GM18507 (cell line): ENCODE measurements at regions not wholly inside any gene's neighbourhood (a gene's known extent, or its start where the extent isn't known, plus 50 kb on each side); places are given as distances from the start of the nearest gene placed in this dataset.

ENCODE experiments used
- DNase-seq: peaks from one replicate; pipeline ENCODE4 v3.0.0; 2011; ENCODE audit warnings: low read depth; ENCODE audit not compliant: insufficient read length; ENCODE audit errors: extremely low spot score
- FAIRE-seq: peaks from 2 replicates; lab custom pipeline; 2011; peaks lifted over from hg19 to GRCh38; lab: Jason Lieb, UNC

GRCh38 chr12:89970722-89971121 is 262.1 kb upstream of the ATP2B1 start:
- FAIRE-seq (no peak), DNase-seq (no peak)

- FAIRE-seq (no peak), DNase-seq (no peak)
Observed at GRCh38 chr12:89969093-89969492, 260.5 kb upstream of the ATP2B1 start.

GRCh38 chr12:89968151-89968700 is 259.6 kb upstream of the ATP2B1 start:
- DNase-seq (no peak), FAIRE-seq (no peak)

DNA sequence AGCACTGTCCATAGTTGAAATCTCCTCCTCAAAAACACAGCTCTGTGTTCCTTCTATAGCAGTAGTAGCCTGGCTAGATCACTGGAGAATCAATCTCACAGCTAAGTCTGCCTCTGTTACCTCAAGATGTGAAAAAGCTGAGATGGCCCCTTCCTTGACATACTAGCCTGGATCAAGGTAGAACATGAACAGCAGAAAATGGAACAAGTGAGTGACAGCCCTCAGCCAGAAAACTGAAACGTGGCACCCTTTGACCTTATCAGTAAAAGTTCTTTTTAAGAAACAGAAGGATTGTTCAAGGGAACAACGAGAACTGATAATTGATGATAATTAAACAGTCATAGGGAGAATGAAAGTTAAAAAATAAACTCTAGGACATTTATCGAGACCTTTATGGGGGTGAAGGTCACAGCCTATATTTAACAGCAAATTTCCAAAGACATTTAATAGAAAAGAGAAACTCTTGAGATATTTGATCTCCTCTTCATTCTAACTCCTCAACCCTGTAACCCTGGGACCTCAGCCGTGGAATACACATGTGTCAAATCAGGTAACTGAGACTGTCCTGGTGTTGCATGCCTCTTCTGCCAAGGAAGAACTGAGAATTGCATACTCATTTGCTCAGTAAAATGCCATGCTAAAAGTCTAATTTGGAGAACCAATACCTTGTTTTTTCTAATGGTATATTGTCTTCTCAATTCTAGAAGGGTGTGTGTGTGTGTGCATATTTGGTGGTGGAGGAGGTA is 258.0 kb upstream of the ATP2B1 start:
- DNase-seq (no peak), FAIRE-seq (no peak)

GRCh38 chr12:89965993-89966392 is 257.4 kb upstream of the ATP2B1 start:
- FAIRE-seq (no peak), DNase-seq (no peak)

DNA sequence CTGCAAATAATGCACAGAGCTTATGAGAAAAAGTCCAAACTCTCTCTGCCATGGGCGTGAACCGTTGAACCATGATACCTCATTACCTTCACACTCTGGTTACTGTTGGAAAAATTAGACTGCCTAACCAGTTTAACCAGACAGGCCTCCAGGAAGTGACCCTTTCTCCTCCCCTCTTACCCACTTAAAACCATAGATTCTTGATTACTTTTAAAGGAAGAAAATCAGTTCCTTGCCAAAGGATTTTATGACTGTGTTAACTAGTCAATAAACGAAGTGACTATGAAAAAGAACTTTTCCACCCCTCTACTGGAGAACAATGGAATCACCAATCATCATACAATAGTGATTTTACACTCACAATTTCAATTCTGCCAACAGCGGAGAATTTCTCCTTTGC is 254.0 kb upstream of the ATP2B1 start:
- DNase-seq = no peak
- FAIRE-seq = peak; percentile 26

- FAIRE-seq (no peak), DNase-seq (no peak)
Observed at GRCh38 chr12:89960607-89961394, 252.2 kb upstream of the ATP2B1 start.

DNA sequence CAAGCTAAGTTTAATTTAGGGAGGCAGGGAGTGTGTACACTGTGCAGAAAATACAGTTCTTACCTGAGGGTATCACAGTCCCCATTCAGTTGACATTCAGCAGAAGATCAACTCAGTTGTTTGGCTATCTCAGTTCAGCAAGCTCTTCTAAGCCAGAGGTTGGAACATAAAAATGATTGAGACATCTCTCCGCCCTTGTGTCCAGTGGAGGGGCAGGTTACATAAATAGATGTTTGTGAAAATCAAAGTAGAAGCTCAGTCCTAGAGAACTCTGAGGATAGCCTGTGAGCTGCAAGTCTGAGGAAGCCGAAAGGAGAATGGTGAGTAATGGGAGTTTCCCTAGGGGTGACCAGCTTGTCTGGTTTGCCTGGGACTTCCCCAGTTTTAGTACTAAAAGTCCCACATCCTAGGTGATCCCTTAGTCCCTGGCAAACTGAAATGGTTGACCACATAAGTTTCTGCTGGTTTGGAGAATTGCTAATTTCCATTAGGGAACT is 251.4 kb upstream of the ATP2B1 start:
- FAIRE-seq = peak; percentile 95
- DNase-seq = no peak

DNA sequence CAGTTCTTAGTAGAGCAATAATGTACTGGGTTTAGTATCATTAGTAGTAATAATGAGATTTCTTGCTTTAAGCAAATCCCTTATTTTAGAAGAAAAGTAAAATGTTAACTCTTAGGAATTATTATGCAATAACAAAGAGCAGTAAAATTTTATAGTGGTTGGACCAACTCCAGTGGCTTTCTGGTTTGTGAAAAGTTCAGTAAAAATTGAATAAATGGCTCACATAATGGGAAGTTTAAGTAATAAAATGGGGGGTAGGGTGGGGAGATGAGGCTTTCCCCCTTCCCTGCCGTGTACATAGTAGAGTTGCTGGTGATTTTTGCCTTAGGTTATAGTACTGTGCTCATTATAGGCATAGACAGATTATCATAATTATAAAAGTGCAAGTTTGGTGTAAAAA is 250.5 kb upstream of the ATP2B1 start:
- FAIRE-seq (no peak), DNase-seq (no peak)

DNA sequence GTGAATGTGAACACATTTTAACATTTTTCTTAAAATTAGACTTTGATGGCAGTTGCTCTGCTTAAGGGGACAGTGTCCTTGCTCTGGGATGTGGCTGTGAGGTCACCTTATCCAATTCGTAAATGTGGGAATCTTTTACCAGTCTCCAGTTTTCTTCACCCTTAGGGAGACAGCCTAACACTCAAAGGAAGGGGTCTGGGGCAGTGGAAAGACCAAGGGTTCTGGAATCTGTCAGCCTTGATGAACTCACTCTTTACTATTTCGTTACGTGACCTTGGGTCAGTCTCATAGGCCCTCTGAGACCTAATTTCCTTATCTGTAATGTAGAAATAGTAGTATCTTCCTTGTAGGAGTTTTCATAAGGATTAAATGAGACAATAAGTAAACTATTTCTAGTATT is 245.6 kb upstream of the ATP2B1 start:
- FAIRE-seq = no peak

DNA sequence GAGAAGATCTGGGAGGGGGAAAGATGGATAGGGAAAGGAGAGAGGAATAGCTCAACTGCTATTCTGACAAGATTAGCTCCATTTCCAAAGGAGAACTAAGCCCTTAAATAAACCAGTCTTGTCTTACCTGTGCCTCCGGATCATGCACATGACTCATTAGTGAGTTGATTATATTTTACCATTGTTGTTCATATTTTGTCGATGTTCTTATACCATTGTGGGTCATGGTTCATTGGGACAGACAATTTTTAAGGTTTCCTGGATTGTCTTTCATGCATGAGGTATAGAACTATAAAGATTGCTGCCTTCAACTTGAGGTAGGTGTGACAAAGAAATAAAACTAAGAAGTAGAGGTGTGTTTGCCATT is 243.0 kb upstream of the ATP2B1 start:
- no peak for DNase-seq
- FAIRE-seq = no peak

More for the DNA sequence above, 245.6 kb upstream of the ATP2B1 start:
- DNase-seq = no peak

GRCh38 chr12:89951050-89951693 is 242.5 kb upstream of the ATP2B1 start:
- DNase-seq (no peak), FAIRE-seq (peak; percentile 55)

DNA sequence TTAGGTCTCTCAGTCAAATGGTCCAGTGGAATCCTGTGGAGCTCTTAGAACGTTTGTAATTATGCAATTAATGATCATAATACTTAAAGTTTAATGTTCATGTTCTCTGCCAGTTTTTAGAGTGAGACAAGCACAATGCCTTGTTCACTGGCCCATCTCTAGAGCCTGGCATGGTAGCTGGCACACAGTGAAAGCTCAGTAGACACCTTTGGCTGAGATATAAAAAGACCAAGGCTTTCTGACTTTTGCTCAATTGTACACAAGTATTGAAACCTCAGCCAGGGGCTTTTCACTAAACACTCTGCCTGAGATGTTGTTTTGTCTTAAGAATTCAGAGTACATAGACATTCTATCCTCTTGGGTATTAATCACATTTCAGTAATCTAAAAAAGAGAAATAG is 241.8 kb upstream of the ATP2B1 start:
- FAIRE-seq (peak; percentile 76), DNase-seq (no peak)

- DNase-seq = no peak
- peak; percentile 84 for FAIRE-seq
Observed at GRCh38 chr12:89949457-89950195, 241.0 kb upstream of the ATP2B1 start.

DNA sequence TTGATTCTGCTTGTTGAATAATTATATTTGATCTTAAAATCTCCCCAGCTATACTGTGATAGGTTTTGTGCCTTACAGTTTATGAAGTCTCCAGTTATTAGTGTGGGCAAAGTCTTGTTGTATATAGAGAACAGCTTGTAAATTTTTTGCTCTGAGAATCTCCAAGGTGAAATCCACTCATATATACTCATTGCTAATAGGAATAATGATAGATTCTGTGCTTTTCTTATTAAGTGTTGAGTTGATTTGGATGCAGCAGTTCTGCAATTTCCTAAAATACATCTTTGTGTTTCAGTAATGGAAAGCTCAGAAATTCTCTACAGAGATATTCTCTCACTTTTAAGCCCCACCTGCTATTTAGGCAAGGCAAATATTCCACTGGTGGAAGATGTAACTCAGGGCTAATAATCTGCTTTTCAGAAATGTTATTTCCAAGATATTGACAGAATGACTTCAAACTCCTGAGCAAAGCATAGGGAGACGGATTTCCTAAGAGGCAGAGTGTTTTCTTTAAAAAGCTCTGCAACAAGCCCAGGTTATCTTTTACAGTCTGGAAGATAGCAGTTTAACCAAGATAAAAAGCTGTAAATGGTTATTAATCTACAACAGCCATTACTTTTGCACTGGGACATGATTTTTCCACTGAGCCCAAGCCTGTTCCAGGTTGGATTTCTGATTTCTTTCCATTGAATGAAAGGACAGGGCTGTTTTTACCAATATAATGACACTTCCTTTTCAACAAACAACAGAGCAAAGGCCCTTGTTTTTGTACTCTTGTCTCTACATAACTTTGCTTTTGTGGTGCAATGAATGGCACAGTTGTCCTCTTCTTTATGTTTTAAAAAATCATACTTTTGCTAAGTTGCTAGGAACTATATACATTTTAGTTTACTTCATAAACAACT is 239.9 kb upstream of the ATP2B1 start:
- DNase-seq = no peak
- FAIRE-seq = peak; percentile 15

DNA sequence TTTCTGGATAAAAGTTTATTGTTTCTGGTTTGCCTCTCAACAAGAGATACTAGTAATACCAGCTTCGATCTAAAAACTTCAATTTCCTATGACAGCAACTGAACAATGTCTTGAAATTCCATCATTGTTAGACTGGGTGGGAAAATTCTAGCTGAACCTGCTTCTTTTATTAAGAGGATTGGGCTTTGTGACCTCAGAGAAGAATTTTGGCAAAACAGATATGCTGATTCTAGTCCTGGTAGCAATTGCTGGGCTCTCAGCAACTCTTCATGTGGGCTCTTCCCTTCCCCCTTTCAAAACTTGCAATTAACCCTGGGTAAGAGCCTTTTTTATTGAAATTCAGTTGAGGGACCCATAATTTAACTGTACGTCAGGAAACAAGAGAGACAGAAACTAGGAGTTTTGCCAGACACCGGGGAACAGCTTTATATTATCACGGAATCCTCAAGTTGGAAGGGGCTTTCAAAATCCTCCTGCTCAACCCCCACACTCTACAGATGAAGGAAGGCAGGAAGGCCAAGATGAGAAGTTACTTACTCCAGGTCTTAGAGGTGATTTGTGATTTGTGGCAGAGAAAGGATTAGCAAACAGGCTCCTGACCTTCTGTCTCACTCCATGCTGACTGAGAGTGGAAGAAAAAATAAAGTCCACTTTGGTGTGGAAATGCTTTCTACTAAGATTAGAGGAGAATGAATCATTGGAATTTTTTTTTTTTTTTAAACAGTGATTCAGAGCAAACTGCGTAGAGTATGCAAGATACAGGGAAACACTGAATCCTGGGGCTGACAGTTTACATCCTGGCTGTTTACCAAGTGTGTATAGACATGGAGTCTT is 239.0 kb upstream of the ATP2B1 start:
- DNase-seq (no peak), FAIRE-seq (no peak)

GRCh38 chr12:89946518-89947135 is 238.0 kb upstream of the ATP2B1 start:
- FAIRE-seq (no peak), DNase-seq (no peak)
